HuH-7.5 (cell line): ENCODE measurements at regions not wholly inside any gene's neighbourhood (a gene's known extent, or its start where the extent isn't known, plus 50 kb on each side); places are given as distances from the start of the nearest gene placed in this dataset.
A peak's percentile ranks its signal among the peaks of the same experiment; 100 is the strongest.

Experiments
- DNase-seq: peaks from one replicate; pipeline ENCODE4 v3.0.0; 2011; ENCODE audit warnings: low spot score

- DNase-seq = no peak
These were observed 70.0 kb upstream of the INPP5A start for GRCh38 chr10:132467464-132468149.

GRCh38 chr10:132468216-132468615 is 69.4 kb upstream of the INPP5A start:
- DNase-seq = no peak

- no peak for DNase-seq
These were observed 68.9 kb upstream of the INPP5A start for GRCh38 chr10:132468651-132469050.

- no peak for DNase-seq
These were observed 68.2 kb upstream of the INPP5A start for GRCh38 chr10:132469197-132469884.

- no peak for DNase-seq
These were observed 67.0 kb upstream of the INPP5A start for GRCh38 chr10:132470410-132471124.

- no peak for DNase-seq
These were observed 66.5 kb upstream of the INPP5A start for GRCh38 chr10:132471125-132471451.

GRCh38 chr10:132471484-132471883 is 66.1 kb upstream of the INPP5A start:
- DNase-seq = no peak

GRCh38 chr10:132475086-132475485 is 62.5 kb upstream of the INPP5A start:
- DNase-seq = no peak

- DNase-seq = no peak
These were observed 61.2 kb upstream of the INPP5A start for GRCh38 chr10:132476146-132477065.

GRCh38 chr10:132477066-132477397 is 60.6 kb upstream of the INPP5A start:
- DNase-seq = no peak

- no peak for DNase-seq
These were observed 59.9 kb upstream of the INPP5A start for GRCh38 chr10:132477398-132478340.

- DNase-seq = no peak
These were observed 59.1 kb upstream of the INPP5A start for GRCh38 chr10:132478341-132479023.

- no peak for DNase-seq
These were observed 58.5 kb upstream of the INPP5A start for GRCh38 chr10:132479024-132479602.

- no peak for DNase-seq
These were observed 57.9 kb upstream of the INPP5A start for GRCh38 chr10:132479603-132480221.

- DNase-seq = no peak
These were observed 57.2 kb upstream of the INPP5A start for GRCh38 chr10:132480356-132480755.

- DNase-seq = no peak
These were observed 55.9 kb upstream of the INPP5A start for GRCh38 chr10:132481690-132482089.

- peak; percentile 49 for DNase-seq
These were observed 55.3 kb upstream of the INPP5A start for GRCh38 chr10:132482090-132482800.

- DNase-seq = no peak
These were observed 54.2 kb upstream of the INPP5A start for GRCh38 chr10:132483394-132483793.

- DNase-seq = no peak
These were observed 52.7 kb upstream of the INPP5A start for GRCh38 chr10:132484922-132485321.
